ENCODE measurements at regions not wholly inside any gene's neighbourhood (a gene's known extent, or its start where the extent isn't known, plus 50 kb on each side); places are given as distances from the start of the nearest gene placed in this dataset.
"Not testable (repeated sequence)": the region's sequence is repeated elsewhere in the genome, so short reads cannot be mapped to it uniquely, and the experiment has no call there.

DNA sequence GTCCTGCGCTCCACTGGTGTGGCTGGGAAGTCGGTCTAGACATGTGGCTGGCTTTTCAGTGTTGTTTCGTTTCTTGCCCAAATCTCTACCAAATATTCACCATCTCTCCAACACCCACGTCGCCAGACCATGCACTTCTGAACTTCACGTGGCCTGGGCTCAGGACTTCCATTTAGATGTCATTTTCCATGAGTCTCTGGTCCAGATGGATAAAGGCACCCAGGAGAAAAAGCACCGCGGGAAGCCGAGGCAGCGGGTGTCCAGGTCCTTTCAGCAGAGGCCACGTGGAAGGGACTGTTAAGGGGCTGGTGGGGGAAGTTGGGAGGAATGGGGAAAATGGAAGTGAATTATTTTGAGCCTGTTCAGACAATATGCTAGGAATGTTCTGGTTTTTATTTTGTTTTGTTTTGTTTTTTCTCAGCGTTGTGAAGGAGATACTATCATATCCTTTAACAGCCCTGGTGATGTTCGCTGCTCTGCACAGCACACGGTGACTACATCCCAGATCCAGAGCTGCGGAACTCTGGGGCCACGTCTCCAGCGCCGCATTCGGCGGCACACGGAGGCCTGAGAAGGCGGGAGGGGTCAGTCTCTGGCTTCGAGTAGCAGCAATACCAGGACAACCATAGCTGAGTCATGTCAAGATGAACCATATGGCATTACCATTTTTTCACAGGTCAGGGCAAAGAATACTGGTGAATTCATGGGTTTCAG is 230.3 kb downstream of the THBS2 start:
- H3K27ac ChIP-seq, result no peak overlapping the region
- no peak for DNase-seq (ENCODE audit: low read depth, low spot score)

DNA sequence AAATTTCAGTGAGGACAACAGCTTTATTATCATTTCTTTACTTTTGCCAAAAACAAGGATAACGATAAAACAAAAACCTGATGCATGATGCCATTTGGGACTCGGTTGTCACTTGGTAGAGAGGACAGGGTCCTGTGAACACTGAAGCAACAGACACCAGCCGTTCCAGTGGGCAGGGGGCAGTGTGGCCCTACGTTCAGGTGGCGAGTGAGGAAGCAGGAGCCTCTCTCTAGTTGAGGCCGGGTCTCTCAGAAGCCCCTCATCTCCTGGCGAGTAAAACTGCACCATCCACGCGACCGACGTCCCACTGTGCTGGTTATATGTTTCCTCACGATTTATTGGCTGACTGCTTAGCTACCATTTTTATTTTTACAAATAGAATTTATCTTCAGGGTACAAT is 231.6 kb downstream of the THBS2 start:
- no peak for DNase-seq (ENCODE audit: low read depth, low spot score)

DNA sequence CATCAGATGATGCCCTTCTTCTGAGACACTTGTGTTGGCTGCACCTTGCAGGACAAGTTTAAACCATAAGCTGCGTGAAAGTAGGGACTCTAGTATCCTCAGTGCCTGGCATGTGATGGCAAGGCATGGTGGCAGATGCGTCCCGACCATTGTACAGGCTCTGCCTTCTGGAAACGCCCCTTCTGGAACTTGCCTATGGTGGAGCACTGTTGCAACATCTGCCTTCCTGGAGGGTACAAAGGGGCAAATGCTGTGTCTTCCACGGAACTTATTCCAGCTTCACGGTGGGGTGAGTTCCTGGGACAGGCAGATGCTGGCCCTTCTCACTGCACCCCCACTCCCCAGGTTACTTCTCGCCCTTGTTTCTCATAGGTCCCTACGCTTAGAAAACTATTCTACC is 232.8 kb downstream of the THBS2 start:
- no peak overlapping the region for H3K27ac ChIP-seq
- no peak for DNase-seq (ENCODE audit: low read depth, low spot score)

More for the DNA sequence above, 231.6 kb downstream of the THBS2 start:
- H3K27ac ChIP-seq, result no peak overlapping the region

DNA sequence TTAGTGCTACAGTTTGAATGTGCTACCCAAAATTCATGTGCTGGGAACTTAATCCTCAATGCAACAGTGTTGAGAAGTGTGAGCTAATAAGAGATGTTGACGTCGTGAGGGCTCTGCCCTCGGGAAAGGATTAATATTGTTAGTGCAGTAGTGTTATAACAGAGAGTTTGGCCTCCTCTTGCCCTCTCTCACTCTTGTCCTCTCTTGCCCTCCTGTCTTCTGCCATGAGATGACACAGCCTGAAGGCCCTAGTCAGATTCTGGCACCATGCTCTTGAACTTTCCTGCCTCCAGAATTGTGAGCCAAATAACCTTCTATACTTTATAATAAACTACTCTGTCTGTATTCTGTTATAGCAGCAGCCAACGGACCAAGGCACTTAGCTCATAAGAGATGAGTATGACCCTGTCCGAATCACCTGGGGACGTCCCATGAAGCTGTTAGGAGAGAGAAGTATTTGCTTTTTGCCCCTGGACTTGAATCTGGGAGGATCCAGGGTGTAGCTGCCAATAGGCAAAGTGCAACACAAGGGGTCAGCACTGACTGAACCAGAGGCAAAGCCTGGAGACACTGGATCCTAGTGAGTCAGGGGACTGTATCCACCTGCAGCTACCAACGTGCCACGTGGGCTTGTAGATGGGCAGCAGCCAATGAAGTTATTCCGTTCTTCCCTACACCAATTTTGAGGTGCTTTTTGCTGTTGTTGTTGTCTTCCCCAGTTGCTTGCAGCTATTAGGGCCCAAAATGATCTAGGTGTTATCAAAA is 233.7 kb downstream of the THBS2 start:
- no peak for DNase-seq (ENCODE audit: low read depth, low spot score)
- H3K27ac ChIP-seq, result no peak overlapping the region

GRCh38 chr6:169019111-169019510 is 234.5 kb downstream of the THBS2 start:
- no peak for DNase-seq (ENCODE audit: low read depth, low spot score)

GRCh38 chr6:169016758-169017157 is 236.9 kb downstream of the THBS2 start:
- H3K27ac ChIP-seq, result no peak overlapping the region
- DNase-seq (ENCODE audit: low read depth, low spot score), result no peak

More at GRCh38 chr6:169019111-169019510, 234.5 kb downstream of the THBS2 start:
- H3K27ac ChIP-seq, result no peak overlapping the region

- no peak overlapping the region for H3K27ac ChIP-seq
- DNase-seq (ENCODE audit: low read depth, low spot score), result no peak
Measured at GRCh38 chr6:169014211-169015197, 239.1 kb downstream of the THBS2 start.

DNA sequence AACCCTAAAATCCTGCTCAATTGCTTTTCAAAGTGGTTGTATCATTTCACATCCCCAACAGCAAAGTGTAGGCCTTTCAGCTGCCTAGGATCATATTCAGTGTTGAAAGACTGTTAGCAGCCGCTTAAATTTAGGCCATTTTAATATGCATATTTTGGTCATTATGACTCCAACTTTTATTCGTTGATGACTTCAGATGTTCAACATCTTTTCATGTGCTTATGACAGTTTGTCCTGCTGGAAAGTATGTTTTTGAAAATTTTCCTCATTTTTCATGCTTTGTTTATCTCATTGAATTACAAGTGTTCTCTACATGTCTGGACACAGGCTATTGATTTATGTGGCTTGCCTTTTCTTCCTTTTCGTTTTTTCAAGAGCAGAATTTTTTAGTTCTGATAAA is 244.0 kb downstream of the THBS2 start:
- no peak overlapping the region for H3K27ac ChIP-seq
- no peak for DNase-seq (ENCODE audit: low read depth, low spot score)

DNA sequence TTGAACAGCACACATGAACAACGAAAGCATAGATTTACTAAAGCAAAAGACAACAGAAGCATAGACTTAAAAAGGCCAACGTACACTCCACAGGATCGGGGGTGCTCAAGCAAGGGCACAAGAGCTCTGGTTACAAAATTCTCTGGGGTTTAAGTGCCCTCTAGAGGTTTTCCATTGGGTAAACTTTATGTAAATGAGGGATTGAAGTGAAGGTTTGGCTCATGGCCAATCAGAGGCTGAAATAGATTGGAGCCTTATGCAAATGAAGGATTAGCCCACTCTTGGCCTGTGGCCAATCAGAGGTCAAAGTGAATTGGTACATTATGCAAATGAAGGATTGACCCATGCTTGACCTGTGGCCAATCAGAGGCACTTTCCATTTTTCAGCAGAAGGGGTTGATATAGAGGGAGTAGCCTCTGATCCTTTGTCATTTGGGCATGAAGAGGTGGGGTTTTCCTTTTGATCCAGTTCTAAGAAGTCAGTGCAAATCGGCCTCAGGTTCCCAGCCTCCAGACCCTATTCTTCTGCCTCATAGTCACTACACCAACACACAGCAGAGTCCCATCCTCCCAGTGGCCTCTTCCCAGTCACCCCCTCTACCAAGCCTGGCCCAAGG is 244.9 kb downstream of the THBS2 start:
- H3K27ac ChIP-seq, result no peak overlapping the region
- no peak for DNase-seq (ENCODE audit: low read depth, low spot score)

- H3K27ac ChIP-seq, result no peak overlapping the region
- no peak for DNase-seq (ENCODE audit: low read depth, low spot score)
Measured at GRCh38 chr6:169005166-169005565, 248.5 kb downstream of the THBS2 start.

DNA sequence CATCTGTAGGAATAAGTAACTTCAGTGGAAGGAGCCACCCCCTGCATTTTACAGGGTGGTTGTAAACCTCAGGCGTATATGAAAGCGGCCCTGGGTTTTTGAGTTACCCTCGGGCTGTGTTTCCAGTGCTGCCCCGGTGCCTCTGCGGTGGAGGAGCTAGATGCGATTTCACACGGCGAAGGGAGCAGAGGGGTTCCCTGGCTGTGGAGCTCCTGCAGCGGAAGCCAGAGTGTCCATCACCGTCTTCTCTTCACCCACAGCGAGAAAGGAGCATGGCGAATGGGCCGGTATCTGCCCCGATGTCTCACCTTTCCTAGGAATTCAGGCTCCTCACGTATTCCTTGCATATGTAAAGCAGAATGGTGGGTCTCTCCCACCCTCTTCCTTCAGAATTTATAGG is 253.6 kb downstream of the THBS2 start:
- no peak for DNase-seq (ENCODE audit: low read depth, low spot score)
- H3K27ac ChIP-seq, result no peak overlapping the region

DNA sequence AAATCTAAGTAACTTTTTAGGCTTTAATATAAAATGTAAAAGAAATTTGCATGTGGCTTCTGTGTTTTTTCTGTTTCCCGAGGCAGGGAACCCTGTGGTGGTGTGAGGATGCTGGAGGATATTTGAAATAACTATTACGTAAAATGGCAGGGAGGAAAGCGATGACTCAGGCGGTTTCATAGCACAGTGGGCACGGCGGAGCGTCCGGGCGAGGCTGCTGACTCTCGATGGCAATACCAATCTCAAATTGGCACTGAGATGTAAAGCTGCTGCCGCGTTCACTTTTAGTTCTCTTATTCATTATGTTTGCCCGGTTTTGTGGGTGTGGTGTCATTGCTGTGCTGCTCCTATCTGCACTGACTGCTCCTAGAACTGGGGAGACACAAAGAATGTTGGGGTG is 254.3 kb downstream of the THBS2 start:
- peak; percentile 8 for DNase-seq (ENCODE audit: low read depth, low spot score)
- no peak overlapping the region for H3K27ac ChIP-seq

DNA sequence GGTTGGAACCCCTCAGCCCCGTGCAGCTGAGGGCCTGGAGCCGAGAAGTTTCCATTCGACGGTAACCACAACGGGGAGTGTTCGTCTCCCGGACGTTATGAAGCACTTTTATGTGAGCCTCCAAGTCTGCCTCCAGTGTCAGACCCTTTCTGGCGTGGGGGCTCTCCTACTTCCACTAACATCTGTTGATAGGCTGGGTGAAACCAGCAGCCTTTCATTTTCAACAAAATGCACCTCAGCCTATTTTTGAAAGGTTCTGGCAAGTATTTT is 257.4 kb downstream of the THBS2 start:
- H3K27ac ChIP-seq, result no peak overlapping the region
- no peak for DNase-seq (ENCODE audit: low read depth, low spot score)

- DNase-seq (ENCODE audit: low read depth, low spot score), result no peak
- no peak overlapping the region for H3K27ac ChIP-seq
Measured at GRCh38 chr6:168995526-168996355, 257.9 kb downstream of the THBS2 start.

DNA sequence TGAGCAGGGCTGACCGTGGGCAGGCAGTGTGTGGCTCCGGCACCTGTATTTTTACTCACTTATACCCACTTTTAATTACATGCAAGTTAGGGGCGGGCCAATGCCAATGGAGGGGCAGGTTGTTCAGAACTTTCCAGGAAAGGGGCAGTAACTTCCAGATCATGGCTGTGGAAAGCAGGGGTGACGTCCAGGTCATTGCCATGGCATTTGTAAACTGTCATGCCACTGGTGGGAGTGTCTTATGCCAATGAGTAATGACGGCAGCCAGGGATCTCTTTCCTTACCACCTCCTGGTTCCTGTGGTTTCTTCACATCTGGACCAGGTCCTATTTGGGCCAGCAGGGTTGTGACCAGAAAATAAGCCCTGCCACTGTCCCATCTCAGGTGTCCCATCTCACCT is 258.7 kb downstream of the THBS2 start:
- no peak overlapping the region for H3K27ac ChIP-seq
- no peak for DNase-seq (ENCODE audit: low read depth, low spot score)

DNA sequence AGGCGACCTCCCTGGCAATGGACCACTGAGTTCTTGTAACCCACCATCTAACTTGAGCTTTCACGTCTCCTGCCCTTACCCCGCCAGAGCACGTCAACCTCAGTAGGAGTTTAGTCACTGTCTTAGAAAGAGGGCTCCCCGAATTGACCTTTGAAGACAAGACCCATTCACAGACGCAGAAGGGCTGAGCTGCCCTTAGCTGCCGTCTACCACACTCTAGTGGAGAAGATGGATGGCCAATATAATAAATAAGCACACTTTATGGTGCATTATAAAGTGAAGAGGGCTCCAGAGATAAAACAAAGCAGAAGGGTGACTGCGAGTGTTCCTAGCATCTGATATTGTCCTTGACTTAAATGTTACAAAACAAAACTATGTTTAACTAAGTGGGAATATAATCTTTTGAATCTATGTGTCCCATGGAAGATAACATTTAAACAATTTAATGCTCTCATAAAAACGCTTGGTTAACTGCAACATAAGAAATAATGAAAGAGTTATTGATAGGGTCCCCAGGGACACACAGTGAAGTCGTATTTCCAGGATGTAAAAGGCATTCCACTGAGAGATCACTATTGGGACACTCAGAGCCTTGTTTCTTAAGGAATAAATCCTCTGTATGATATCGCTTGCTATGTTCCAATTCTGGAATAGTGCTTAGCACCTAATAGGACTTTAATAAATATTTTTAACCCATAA is 261.1 kb downstream of the THBS2 start:
- no peak overlapping the region for H3K27ac ChIP-seq
- no peak for DNase-seq (ENCODE audit: low read depth, low spot score)

DNA sequence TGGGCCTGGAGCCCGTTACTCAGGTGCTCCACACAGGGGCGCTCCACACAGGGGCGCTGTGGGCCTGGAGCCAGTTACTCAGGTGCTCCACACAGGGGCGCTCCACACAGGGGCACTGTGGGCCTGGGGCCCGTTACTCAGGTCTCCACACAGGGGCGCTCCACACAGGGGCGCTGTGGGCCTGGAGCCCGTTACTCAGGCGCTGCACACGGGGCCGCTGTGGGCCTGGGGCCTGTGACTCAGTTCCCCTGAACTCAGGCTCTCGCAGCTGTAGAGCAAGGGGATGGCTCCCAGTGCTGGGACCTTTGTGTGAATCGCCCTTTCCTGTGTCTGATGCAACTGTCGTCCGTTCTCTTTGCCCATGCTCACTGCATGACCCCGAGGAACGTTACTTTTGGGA is 262.0 kb downstream of the THBS2 start:
- DNase-seq (ENCODE audit: low read depth, low spot score); H3K27ac ChIP-seq: not testable (repeated sequence)

DNA sequence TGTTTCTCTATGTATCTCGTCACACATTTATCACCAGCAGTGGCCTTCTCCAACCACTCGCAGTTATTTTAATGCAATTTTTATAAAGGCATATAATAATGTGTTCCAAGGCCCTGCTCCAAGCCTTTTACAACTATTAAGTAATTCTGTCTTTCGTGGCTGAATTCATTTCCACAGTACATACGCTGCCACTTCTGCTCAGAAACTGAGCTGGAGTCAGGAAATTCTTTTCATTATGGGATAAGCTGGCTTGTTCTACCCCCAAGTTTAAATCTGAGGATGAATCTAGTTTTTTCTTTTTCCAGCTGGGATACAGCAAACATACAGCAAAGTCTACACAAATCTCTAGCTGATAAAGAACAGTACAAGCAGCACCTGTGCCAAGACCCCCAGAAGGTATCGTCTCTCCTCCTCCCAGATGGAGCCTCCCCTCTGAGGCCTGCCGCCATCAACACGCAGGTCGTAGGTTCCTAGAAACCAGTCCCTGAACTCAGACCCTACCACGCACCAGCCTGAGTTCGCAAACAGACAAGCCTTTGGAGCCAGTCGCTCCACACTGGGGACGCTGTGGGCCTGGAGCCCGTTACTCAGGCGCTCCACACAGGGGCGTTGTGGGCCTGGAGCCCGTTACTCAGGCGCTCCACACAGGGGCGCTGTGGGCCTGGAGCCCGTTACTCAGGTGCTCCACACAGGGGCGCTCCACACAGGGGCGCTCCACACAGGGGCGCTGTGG is 263.5 kb downstream of the THBS2 start:
- H3K27ac ChIP-seq, result no peak overlapping the region
- no peak for DNase-seq (ENCODE audit: low read depth, low spot score)

All from epithelial cell of prostate (primary cell).